H1 (cell line): ENCODE measurements at regions not wholly inside any gene's neighbourhood (a gene's known extent, or its start where the extent isn't known, plus 50 kb on each side); places are given as distances from the start of the nearest gene placed in this dataset.

Source experiments
- CTCF ChIA-PET: fragments of 300-600 bp; sonication (Branson Sonifier 250); formaldehyde crosslinking; loops from one replicate; lab custom pipeline; 2021; ENCODE audit not compliant: partially characterized antibody; lab: Charles Lee
- POLR2A ChIA-PET: fragments of 300-600 bp; sonication (Branson Sonifier 250); formaldehyde crosslinking; loops from one replicate; lab custom pipeline; 2021; ENCODE audit warnings: inconsistent platforms; ENCODE audit not compliant: partially characterized antibody; lab: Charles Lee
- DNase-seq, 2 experiments: peaks; one replicate each; pipeline versions ENCODE4 v3.0.0 to v3.0.0-alpha.2; 2010 to 2022; ENCODE audit warnings: low spot score in 2 of 2, low read depth in 1 of 2, mixed read lengths in 1 of 2
- FAIRE-seq: peaks from 2 replicates; lab custom pipeline; 2011; peaks lifted over from hg19 to GRCh38; lab: Jason Lieb, UNC
- H2AFZ ChIP-seq: 2 replicates; pipeline ENCODE4 v1.8.1; 2012; ENCODE audit warnings: low read length, inconsistent platforms
- H2AK5ac ChIP-seq: 2 replicates; pipeline ENCODE4 v1.6.1; 2013; ENCODE audit warnings: low read depth, low read length
- H2BK120ac ChIP-seq: replicated peaks from 2 replicates; pipeline ENCODE3; 2013; ENCODE audit warnings: low read depth, low read length, inconsistent platforms
- H2BK12ac ChIP-seq: 2 replicates; pipeline ENCODE4 v1.6.1; 2013; ENCODE audit warnings: low read depth, low read length
- H2BK15ac ChIP-seq: 2 replicates; pipeline ENCODE4 v1.6.1; 2013; ENCODE audit warnings: low read length
- H2BK20ac ChIP-seq: 2 replicates; pipeline ENCODE4 v1.6.1; 2013; ENCODE audit warnings: low read length
- H2BK5ac ChIP-seq: 2 replicates; pipeline ENCODE4 v1.6.1; 2013; ENCODE audit warnings: low read depth, low read length
- H3K14ac ChIP-seq: 2 replicates; pipeline ENCODE4 v1.6.1; 2013; ENCODE audit warnings: inconsistent platforms; ENCODE audit not compliant: insufficient read length
- H3K18ac ChIP-seq: 2 replicates; pipeline ENCODE4 v1.6.1; 2013; ENCODE audit warnings: low read length; ENCODE audit errors: extremely low read depth
- H3K23ac ChIP-seq: 2 replicates; pipeline ENCODE4 v1.6.1; 2013; ENCODE audit warnings: inconsistent platforms; ENCODE audit not compliant: insufficient read length
- H3K23me2 ChIP-seq: 2 replicates; pipeline ENCODE4 v1.6.1; 2013; ENCODE audit warnings: low read depth, low read length
- H3K27ac ChIP-seq: 2 replicates; pipeline ENCODE4 v1.6.1; 2011; ENCODE audit warnings: low read depth, low read length, inconsistent platforms
- H3K27me3 ChIP-seq, 4 experiments: replicated peaks in 1 of 4; 1 replicate in 1 of 4; 2 replicates in 3 of 4; pipeline versions ENCODE4 v1.6.1 to v1.8.1; 2011 to 2013; ENCODE audit warnings: low read length in 3 of 4, mild to moderate bottlenecking in 3 of 4, inconsistent platforms in 2 of 4, mixed read lengths in 2 of 4, moderate library complexity in 1 of 4; ENCODE audit not compliant: control insufficient read depth in 3 of 4, insufficient read depth in 3 of 4; ENCODE audit errors: extremely low read depth in 1 of 4
- H3K36me3 ChIP-seq, 4 experiments: 2 replicates each; pipeline versions ENCODE4 v1.6.1 to v1.8.1; 2011 to 2013; ENCODE audit warnings: mild to moderate bottlenecking in 4 of 4, low read length in 3 of 4, moderate library complexity in 2 of 4, control low read depth in 1 of 4, inconsistent platforms in 1 of 4; ENCODE audit not compliant: insufficient read depth in 4 of 4, control insufficient read depth in 2 of 4
- H3K4ac ChIP-seq: replicated peaks from 2 replicates; pipeline ENCODE3; 2013; ENCODE audit warnings: low read length, low read depth, mixed read lengths, inconsistent platforms; ENCODE audit not compliant: insufficient read length
- H3K4me1 ChIP-seq, 4 experiments: replicated peaks in 1 of 4; 1 replicate in 1 of 4; 2 replicates in 3 of 4; pipeline versions ENCODE4 v1.6.1 to v1.8.1; 2011 to 2013; ENCODE audit warnings: low read length in 3 of 4, inconsistent platforms in 2 of 4, mixed read lengths in 1 of 4; ENCODE audit not compliant: insufficient read depth in 4 of 4, control insufficient read depth in 3 of 4
- H3K4me2 ChIP-seq, 2 experiments: 2 replicates each; pipeline versions ENCODE4 v1.6.1 to v1.8.1; 2011 to 2013; ENCODE audit warnings: low read depth in 2 of 2, low read length in 2 of 2, control low read depth in 1 of 2, inconsistent platforms in 1 of 2, mild to moderate bottlenecking in 1 of 2; ENCODE audit not compliant: insufficient read depth in 1 of 2
- H3K4me3 ChIP-seq, 4 experiments: fragments of 200-600, 300-600 bp in 1 of 4; sonication (generic), shearing (Covaris generic), sonication (Bioruptor Twin) in 1 of 4; 2 replicates each; pipeline versions ENCODE4 v1.5.1 to v1.8.1; 2011 to 2016; ENCODE audit warnings: low read length in 4 of 4, low read depth in 3 of 4, control low read depth in 2 of 4, inconsistent platforms in 2 of 4, mild to moderate bottlenecking in 2 of 4, mixed read lengths in 1 of 4, moderate library complexity in 1 of 4; ENCODE audit not compliant: insufficient read depth in 2 of 4; ENCODE audit errors: extremely low read depth in 1 of 4
- H3K56ac ChIP-seq: replicated peaks from 2 replicates; pipeline ENCODE3; 2013; ENCODE audit warnings: low read depth, mild to moderate bottlenecking, mixed read lengths, low read length, inconsistent platforms; ENCODE audit not compliant: insufficient read length
- H3K79me1 ChIP-seq: 2 replicates; pipeline ENCODE4 v1.6.1; 2013; ENCODE audit warnings: low read depth, low read length, control low read depth
- H3K79me2 ChIP-seq, 2 experiments: 2 replicates each; pipeline versions ENCODE4 v1.6.1 to v1.8.1; 2012 to 2013; ENCODE audit warnings: low read length in 2 of 2, mild to moderate bottlenecking in 2 of 2, inconsistent platforms in 1 of 2; ENCODE audit not compliant: insufficient read depth in 2 of 2, control insufficient read depth in 1 of 2
- H3K9ac ChIP-seq, 4 experiments: replicated peaks in 1 of 4; 1 replicate in 1 of 4; 2 replicates in 3 of 4; pipeline versions ENCODE4 v1.6.1 to v1.8.1; 2011 to 2013; ENCODE audit warnings: low read depth in 3 of 4, low read length in 3 of 4, control low read depth in 2 of 4, mild to moderate bottlenecking in 2 of 4, moderate library complexity in 2 of 4, inconsistent platforms in 1 of 4; ENCODE audit errors: extremely low read depth in 1 of 4
- H3K9me3 ChIP-seq, 2 experiments: 2 replicates each; pipeline versions ENCODE4 v1.6.1 to v1.8.1; 2012 to 2013; ENCODE audit warnings: mild to moderate bottlenecking in 2 of 2, moderate library complexity in 2 of 2, control low read depth in 1 of 2, inconsistent platforms in 1 of 2, low read depth in 1 of 2, low read length in 1 of 2, mixed read lengths in 1 of 2; ENCODE audit not compliant: insufficient read depth in 2 of 2
- H4K20me1 ChIP-seq, 2 experiments: replicated peaks in 1 of 2; 2 replicates each; pipeline versions ENCODE3 to v1.8.1; 2011 to 2013; ENCODE audit warnings: inconsistent platforms in 2 of 2, low read length in 2 of 2, mild to moderate bottlenecking in 1 of 2; ENCODE audit not compliant: insufficient read depth in 2 of 2, control insufficient read depth in 1 of 2
- H4K5ac ChIP-seq: 2 replicates; pipeline ENCODE4 v1.6.1; 2013; ENCODE audit warnings: low read length, low read depth, mixed read lengths, inconsistent platforms; ENCODE audit not compliant: insufficient read length
- H4K8ac ChIP-seq: 2 replicates; pipeline ENCODE4 v1.8.0; 2013; ENCODE audit warnings: mild to moderate bottlenecking, moderate library complexity, low read length, inconsistent platforms; ENCODE audit not compliant: insufficient read depth; ENCODE audit errors: extremely low read depth
- H4K91ac ChIP-seq: replicated peaks from 2 replicates; pipeline ENCODE3; 2013; ENCODE audit warnings: low read length, mixed read lengths, inconsistent platforms; ENCODE audit not compliant: insufficient read length
- BRCA1 ChIP-seq: IDR thresholded peaks from 2 replicates; pipeline ENCODE4 v1.6.1; 2012; ENCODE audit warnings: low read depth, low read length, improper control_type of control experiment
- CREB1 ChIP-seq: IDR thresholded peaks from 2 replicates; pipeline ENCODE4 v1.6.1; 2012; ENCODE audit warnings: inconsistent platforms
- FOSL1 ChIP-seq: IDR thresholded peaks from 2 replicates; pipeline ENCODE4 v1.6.1; 2011; ENCODE audit warnings: mild to moderate bottlenecking, low read depth, low read length, moderate library complexity; ENCODE audit not compliant: insufficient read depth
- KDM5A ChIP-seq: fragments of 200-600 bp; IDR thresholded peaks from 2 replicates; pipeline ENCODE4 v1.7.1; 2012; ENCODE audit warnings: mild to moderate bottlenecking, low read length, inconsistent platforms, mixed read lengths
- NANOG ChIP-seq: IDR thresholded peaks from 2 replicates; pipeline ENCODE4 v1.6.1; 2011; ENCODE audit warnings: low read length, low read depth, mild to moderate bottlenecking, inconsistent platforms; ENCODE audit not compliant: insufficient read depth, poor library complexity, severe bottlenecking
- SIX5 ChIP-seq: IDR thresholded peaks from 2 replicates; pipeline ENCODE4 v1.6.1; 2011; ENCODE audit warnings: mild to moderate bottlenecking, low read depth, low read length
- SUZ12 ChIP-seq: fragments of 200-600 bp; sonication (generic); IDR thresholded peaks from 2 replicates; pipeline ENCODE4 v1.6.1; 2012; ENCODE audit warnings: mild to moderate bottlenecking, inconsistent platforms, low read length, moderate library complexity, mixed read lengths
- WGBS, 2 experiments: shearing (Covaris generic) in 1 of 2; methylation state at CpG; one replicate each; pipeline versions ENCODE4 v1.1.6 to v1.1.7; 2013 to 2015; ENCODE audit warnings: low lambda C conversion rate in 2 of 2, mixed read lengths in 2 of 2, inconsistent platforms in 1 of 2, low coverage in 1 of 2, missing lambda C conversion rate in 1 of 2; ENCODE audit not compliant: insufficient replicate concordance in 2 of 2, insufficient coverage in 1 of 2, insufficient read length in 1 of 2; ENCODE audit errors: extremely low coverage in 1 of 2, missing lambda C conversion rate in 1 of 2; 5-methylcytosine and 5-hydroxymethylcytosine counted together

GRCh38 chr1:230506451-230506850, 80.3 kb upstream of the PGBD5 start:
- Histone ChIP-seq H2BK12ac (no peak overlapping the region), H3K27me3 (no peaks in the 10 kb centered on the region), H3K4me1 (0 out of 7 replicates have a peak, but pooled peaks cover 0 to 3% (median 0%) of the 10 kb centered on the region in 4 experiments), H4K20me1 (no peaks in the 10 kb centered on the region), H3K23ac (no peak overlapping the region), H3K56ac (no peak overlapping the region), H2BK120ac (no peak overlapping the region), H3K9me3 (peaks cover 0 to 3% of the 10 kb centered on the region in 2 experiments; a peak in 1 of 4 replicates), H2BK15ac (no peak overlapping the region), H4K8ac (no peak overlapping the region), H3K23me2 (no peaks in the 10 kb centered on the region), H3K4me3 (no peak overlapping the region), H2AK5ac (no peak overlapping the region), H4K5ac (no peak overlapping the region), H3K36me3 (no peaks in the 10 kb centered on the region), H2AFZ (no peak overlapping the region), H3K4me2 (no peak overlapping the region), H3K14ac (no peak overlapping the region), H3K18ac (no peak overlapping the region), H3K79me2 (no peaks in the 10 kb centered on the region), H3K4ac (no peak overlapping the region), H3K79me1 (no peaks in the 10 kb centered on the region), H3K27ac (no peak overlapping the region), H2BK20ac (no peak overlapping the region), H3K9ac (no peak overlapping the region), H2BK5ac (no peak overlapping the region), H4K91ac (no peak overlapping the region)
- ChIA-PET CTCF (interaction anchor here (0.9 to 1.3 kb wide), 2 partner anchors 9 to 16 kb away, joined by 3 to 6 read pairs; no protein-coding TSS in a partner anchor), POLR2A (no interaction called here)
- no peak for FAIRE-seq
- no peak for DNase-seq
- TF ChIP-seq SUZ12, result no peak
- no peak for TF ChIP-seq KDM5A
- TF ChIP-seq FOSL1, result no peak
- no peak for TF ChIP-seq BRCA1
- TF ChIP-seq CREB1, result no peak
- no peak for TF ChIP-seq SIX5
- no peak for TF ChIP-seq NANOG
- WGBS, 2 experiments, result 93 to 100% methylated on average over 2 to 3 of the region's 3 CpGs
